GM12872 (cell line): ENCODE measurements at regions not wholly inside any gene's neighbourhood (a gene's known extent, or its start where the extent isn't known, plus 50 kb on each side); places are given as distances from the start of the nearest gene placed in this dataset.
A peak's percentile ranks its signal among the peaks of the same experiment; 100 is the strongest.

Experiments used
- CTCF ChIP-seq: IDR thresholded peaks from 3 replicates; pipeline ENCODE4 v1.5.1; 2011; ENCODE audit warnings: low read depth, mild to moderate bottlenecking, low read length, moderate library complexity; ENCODE audit not compliant: insufficient read depth

- TF ChIP-seq CTCF: peak; percentile 11; the same call in 1 of the 3 replicates
Measured at GRCh38 chr20:39658662-39659409, 696.7 kb downstream of the DHX35 start.

- no peak for TF ChIP-seq CTCF
Measured at GRCh38 chr20:39654171-39654570, 692.0 kb downstream of the DHX35 start.

GRCh38 chr20:39651645-39652325, 689.6 kb downstream of the DHX35 start:
- TF ChIP-seq CTCF: no peak

- TF ChIP-seq CTCF: no peak
Measured at GRCh38 chr20:39646874-39647413, 684.8 kb downstream of the DHX35 start.

GRCh38 chr20:39645131-39645530, 683.0 kb downstream of the DHX35 start:
- TF ChIP-seq CTCF: no peak

- TF ChIP-seq CTCF: no peak
Measured at GRCh38 chr20:39643292-39643691, 681.1 kb downstream of the DHX35 start.

GRCh38 chr20:39641423-39641822, 679.3 kb downstream of the DHX35 start:
- no peak for TF ChIP-seq CTCF
